Nephron progenitor cell (in vitro differentiated cells): ENCODE measurements at regions not wholly inside any gene's neighbourhood (a gene's known extent, or its start where the extent isn't known, plus 50 kb on each side); places are given as distances from the start of the nearest gene placed in this dataset.

Experiments
- DNase-seq: peaks from one replicate; pipeline ENCODE4 v3.0.0; 2021
- H3K27ac Mint-ChIP-seq: 2 replicates; pipeline ENCODE4 v1.8.0; 2021; ENCODE audit warnings: mild to moderate bottlenecking, moderate library complexity, mixed read lengths
- H3K27me3 Mint-ChIP-seq: 2 replicates; pipeline ENCODE4 v1.8.0; 2021; ENCODE audit warnings: mild to moderate bottlenecking, low read depth, mixed read lengths; ENCODE audit not compliant: poor library complexity
- H3K36me3 Mint-ChIP-seq: 2 replicates; pipeline ENCODE4 v1.8.0; 2021; ENCODE audit warnings: low read depth, mixed read lengths
- H3K4me1 Mint-ChIP-seq: 2 replicates; pipeline ENCODE4 v1.8.0; 2021; ENCODE audit warnings: mixed read lengths
- H3K4me3 Mint-ChIP-seq: 2 replicates; pipeline ENCODE4 v1.8.0; 2021; ENCODE audit warnings: mild to moderate bottlenecking, moderate library complexity, mixed read lengths
- H3K9me3 Mint-ChIP-seq: 2 replicates; pipeline ENCODE4 v1.8.0; 2021; ENCODE audit warnings: mild to moderate bottlenecking, moderate library complexity, mixed read lengths
- TF ChIP-seq, protein P1 (sequence below): fragments of 200-600 bp; sonication (generic); IDR thresholded peaks from 2 replicates; pipeline ENCODE4 v1.5.0; 2021; ENCODE audit warnings: antibody characterized with exemption

DNA sequence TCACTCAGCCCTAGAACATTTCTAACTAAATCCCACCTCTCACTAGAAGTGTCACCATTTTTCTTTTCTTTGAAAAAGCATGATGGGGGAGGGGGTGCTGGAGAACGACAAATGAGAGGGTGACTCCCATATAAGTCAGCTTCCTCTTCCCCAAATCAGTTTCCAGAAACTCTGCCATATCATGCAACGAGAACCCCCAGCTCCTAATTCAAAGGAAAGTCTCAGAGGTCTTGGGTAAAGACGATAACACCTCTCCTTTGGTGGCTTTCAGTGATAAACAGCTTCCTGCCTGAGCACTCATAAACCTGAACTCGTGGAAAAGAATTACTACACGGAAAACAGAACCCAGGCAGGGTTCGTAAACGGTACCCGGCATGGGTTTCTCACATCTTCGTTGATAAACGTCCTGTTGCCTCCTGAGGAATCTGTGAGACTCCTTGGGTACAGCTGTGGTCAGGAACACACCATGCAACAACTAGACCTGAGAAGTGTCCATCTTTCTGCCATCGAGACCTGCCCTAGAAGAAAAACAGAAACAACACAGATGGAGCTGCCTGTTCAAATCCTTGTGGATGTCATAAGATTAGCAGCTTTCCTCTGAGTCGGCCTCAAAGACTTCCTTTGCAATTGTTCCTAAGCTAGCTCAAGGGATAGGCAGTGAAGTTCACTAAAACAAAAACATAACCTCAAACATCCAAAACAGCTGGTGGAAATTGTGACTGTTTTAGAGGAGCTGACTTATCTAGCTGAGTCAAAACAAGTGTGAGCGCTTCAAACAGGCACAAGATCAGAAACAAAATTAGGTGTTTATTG is 185.8 kb upstream of the PRDM1 start:
- no peak for DNase-seq
- Mint-ChIP-seq H3K4me3 (no peak overlapping the region), H3K27ac (peak overlapping the region; percentile 44), H3K27me3 (peaks cover 3% of the 10 kb centered on the region), H3K36me3 (peaks cover 12% of the 10 kb centered on the region), H3K9me3 (peaks cover 21% of the 10 kb centered on the region), H3K4me1 (peaks cover 24% of the 10 kb centered on the region)
- TF ChIP-seq, protein P1, sequence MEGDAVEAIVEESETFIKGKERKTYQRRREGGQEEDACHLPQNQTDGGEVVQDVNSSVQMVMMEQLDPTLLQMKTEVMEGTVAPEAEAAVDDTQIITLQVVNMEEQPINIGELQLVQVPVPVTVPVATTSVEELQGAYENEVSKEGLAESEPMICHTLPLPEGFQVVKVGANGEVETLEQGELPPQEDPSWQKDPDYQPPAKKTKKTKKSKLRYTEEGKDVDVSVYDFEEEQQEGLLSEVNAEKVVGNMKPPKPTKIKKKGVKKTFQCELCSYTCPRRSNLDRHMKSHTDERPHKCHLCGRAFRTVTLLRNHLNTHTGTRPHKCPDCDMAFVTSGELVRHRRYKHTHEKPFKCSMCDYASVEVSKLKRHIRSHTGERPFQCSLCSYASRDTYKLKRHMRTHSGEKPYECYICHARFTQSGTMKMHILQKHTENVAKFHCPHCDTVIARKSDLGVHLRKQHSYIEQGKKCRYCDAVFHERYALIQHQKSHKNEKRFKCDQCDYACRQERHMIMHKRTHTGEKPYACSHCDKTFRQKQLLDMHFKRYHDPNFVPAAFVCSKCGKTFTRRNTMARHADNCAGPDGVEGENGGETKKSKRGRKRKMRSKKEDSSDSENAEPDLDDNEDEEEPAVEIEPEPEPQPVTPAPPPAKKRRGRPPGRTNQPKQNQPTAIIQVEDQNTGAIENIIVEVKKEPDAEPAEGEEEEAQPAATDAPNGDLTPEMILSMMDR = no peak

DNA sequence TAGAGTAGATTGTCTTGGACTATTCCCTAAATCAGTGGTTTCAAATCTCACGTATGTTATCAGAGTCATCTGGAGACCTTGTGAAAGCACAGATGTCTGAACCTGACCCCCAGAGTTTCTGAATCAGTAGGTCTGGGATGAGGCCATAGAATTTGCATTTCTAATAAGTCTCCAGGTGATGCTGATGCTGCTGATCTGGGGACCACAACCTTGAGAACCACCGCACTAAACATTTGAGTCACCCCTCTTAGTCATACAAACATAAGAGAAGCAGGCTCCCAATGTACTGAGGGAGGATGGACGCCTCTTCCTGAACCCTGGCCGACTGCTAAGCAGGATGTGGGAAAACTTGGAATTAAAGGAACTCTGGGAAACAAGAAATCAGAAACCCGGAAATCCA is 187.8 kb upstream of the PRDM1 start:
- H3K27me3 Mint-ChIP-seq = peaks cover 1% of the 10 kb centered on the region
- peaks cover 25% of the 10 kb centered on the region for H3K9me3 Mint-ChIP-seq
- H3K36me3 Mint-ChIP-seq = peaks cover 12% of the 10 kb centered on the region
- no peak overlapping the region for H3K27ac Mint-ChIP-seq
- TF ChIP-seq, protein P1 = no peak
- H3K4me3 Mint-ChIP-seq = no peak overlapping the region
- peaks cover 28% of the 10 kb centered on the region for H3K4me1 Mint-ChIP-seq
- no peak for DNase-seq

DNA sequence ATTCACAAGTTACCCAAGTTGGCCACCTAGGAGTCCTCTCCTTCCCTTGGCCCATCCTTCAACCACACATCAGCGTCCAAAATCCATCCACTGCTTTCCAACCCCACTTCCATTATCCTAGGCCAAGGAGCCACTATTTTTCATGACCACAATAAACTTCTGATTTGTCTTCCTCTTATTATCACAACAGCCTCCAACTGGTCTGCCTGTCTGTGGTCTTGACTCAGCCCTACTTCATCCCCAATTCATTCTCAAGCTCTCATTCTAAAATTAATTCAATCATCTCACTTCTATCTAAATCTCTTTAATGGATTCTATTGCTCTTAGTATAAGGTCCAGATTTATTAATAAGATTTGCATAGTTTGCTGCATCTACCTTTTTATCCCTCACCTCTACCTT is 189.0 kb upstream of the PRDM1 start:
- Mint-ChIP-seq H3K4me3 (no peak overlapping the region), H3K27ac (no peak overlapping the region), H3K9me3 (peaks cover 30% of the 10 kb centered on the region), H3K4me1 (peaks cover 17% of the 10 kb centered on the region), H3K36me3 (peaks cover 12% of the 10 kb centered on the region), H3K27me3 (peaks cover 5% of the 10 kb centered on the region)
- TF ChIP-seq, protein P1 = no peak
- DNase-seq = no peak

DNA sequence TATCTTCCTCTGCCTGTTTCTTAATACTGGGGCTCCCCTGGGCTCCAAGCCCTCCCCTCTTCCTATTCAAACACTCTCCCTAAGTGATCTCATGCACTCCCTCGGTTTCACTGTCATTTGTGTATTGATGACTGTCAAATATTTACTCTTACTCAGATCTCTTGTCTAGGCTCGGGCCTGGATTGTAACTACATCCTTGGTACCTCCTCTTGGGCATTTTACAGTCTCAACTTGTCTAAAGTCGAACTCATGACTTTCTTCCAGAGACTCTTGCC is 189.4 kb upstream of the PRDM1 start:
- TF ChIP-seq, protein P1 = no peak
- Mint-ChIP-seq H3K27ac (no peak overlapping the region), H3K36me3 (peaks cover 12% of the 10 kb centered on the region), H3K27me3 (peaks cover 5% of the 10 kb centered on the region), H3K4me1 (peaks cover 17% of the 10 kb centered on the region), H3K9me3 (peaks cover 30% of the 10 kb centered on the region), H3K4me3 (no peak overlapping the region)
- no peak for DNase-seq

DNA sequence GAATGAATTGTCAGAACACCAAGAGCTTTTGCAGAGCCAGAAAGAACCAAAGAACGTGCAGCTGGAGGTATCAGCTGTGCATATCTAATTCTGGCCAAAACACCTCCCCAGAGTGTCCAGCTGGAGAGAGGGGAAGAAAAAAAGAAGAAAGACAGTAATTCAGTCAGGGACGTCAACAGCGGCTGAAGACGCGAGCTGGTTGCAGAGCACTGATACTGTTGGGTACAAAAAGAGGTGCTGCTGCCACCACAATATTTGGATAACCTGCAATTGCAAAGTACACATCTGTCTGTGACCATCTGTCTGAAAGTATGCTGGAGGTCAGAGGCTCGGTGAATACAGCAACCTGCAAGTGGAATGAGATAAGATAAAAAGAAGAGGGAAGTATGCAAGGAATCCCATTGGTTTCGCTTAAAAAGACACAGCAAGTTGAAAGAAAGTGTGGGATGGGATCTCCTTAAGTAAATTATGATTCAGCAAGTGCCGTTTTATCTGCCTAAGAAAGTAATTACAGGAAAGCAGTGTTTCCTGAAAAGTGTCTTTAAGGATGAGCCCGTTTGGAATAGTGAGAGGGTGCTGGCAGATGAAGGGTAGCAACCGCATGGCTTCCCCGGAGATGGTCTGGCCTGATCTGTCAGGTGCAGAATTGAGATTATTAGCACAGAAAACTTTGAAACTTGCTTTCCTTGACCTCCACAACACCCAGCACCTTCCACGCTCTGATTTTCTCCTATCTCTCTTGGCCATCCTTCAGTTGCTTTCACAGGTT is 189.9 kb upstream of the PRDM1 start:
- peaks cover 17% of the 10 kb centered on the region for H3K4me1 Mint-ChIP-seq
- H3K4me3 Mint-ChIP-seq = no peak overlapping the region
- H3K36me3 Mint-ChIP-seq = peaks cover 12% of the 10 kb centered on the region
- TF ChIP-seq, protein P1 = no peak
- no peak overlapping the region for H3K27ac Mint-ChIP-seq
- peaks cover 5% of the 10 kb centered on the region for H3K27me3 Mint-ChIP-seq
- peaks cover 30% of the 10 kb centered on the region for H3K9me3 Mint-ChIP-seq
- DNase-seq = no peak
